Mesenteric fat pad (tissue), 1 donor: ENCODE measurements at regions not wholly inside any gene's neighbourhood (a gene's known extent, or its start where the extent isn't known, plus 50 kb on each side); places are given as distances from the start of the nearest gene placed in this dataset.
"Not testable (repeated sequence)": the region's sequence is repeated elsewhere in the genome, so short reads cannot be mapped to it uniquely, and the experiment has no call there.

Source experiments
- DNase-seq: peaks from one replicate; pipeline ENCODE4 v3.0.0-alpha.2; 2020; ENCODE audit warnings: low spot score
- donor health status: DM: yes; HTN: yes; CAD: no.

DNA sequence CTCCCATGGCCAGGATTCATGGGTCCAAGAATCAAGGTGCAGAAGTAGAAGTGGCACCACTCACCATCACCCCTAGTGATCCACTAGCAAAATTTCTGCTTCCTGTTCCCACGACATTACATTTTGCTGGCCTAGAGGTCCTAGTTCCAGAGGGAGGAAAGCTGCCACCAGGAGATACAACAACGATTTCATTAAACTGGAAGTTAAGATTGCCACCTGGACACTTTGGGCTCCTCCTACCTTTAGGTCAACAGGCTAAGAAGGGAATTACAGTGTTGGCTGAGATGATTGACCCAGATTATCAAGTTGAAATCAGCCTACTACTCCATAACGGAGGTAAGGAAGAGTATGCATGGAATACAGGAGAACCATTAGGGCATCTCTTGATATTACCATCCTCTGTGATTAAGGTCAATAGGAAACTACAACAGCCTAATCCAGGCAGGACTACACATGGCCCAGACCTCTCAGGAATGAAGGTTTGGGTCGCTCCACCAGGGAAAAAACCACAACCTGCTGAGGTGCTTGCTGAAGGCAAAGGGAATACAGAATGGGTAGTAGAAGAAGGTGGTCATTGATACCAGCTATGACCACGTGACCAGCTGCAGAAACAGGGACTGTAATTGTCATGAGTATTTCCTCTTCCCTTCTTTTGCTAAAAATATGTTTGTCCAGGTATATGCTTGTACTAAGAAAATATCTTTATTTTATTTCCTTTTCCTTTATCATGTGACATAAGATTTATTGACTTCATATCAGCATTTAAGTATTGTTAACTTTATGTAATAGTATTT is 208.3 kb upstream of the HES1 start:
- not testable (repeated sequence) for DNase-seq

DNA sequence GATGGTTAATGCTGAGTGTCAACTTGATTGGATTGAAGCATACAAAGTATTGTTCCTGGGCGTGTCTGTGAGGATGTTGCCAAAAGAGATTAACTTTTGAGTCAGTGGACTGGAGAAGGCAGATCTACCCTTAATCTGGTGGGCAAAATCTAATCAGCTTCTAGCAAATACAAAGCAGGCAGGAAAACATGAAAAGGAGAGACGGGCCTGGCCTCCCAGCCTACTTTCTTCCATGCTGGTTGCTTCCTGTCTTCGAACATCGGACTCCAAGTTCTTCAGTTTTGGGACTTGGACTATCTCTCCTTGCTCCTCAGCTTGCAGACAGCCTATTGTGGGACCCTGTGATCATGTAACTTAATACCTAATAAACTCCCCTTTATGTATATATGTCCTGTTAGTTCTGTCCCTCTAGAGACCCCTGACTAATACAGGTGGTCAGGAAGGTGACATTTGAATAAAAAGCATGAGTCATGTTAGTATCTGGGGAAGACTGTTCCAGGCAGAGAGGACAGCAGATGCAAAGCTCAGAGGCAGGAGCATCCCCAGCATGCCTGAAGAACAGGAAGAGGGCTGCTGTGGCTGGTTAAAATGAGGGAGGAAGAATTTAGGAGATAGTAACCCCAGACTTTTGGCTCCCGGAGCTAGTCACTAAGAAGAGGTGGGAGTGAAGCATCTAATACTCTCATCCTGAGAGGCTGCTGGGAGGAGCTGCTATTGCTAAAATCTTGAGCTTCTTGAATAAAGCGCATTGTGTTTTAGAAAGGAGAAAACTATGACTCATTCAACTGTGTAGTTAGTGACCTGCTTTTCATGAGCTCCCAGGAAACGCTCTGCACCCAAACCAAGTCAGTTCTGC is 207.4 kb upstream of the HES1 start:
- no peak for DNase-seq

DNA sequence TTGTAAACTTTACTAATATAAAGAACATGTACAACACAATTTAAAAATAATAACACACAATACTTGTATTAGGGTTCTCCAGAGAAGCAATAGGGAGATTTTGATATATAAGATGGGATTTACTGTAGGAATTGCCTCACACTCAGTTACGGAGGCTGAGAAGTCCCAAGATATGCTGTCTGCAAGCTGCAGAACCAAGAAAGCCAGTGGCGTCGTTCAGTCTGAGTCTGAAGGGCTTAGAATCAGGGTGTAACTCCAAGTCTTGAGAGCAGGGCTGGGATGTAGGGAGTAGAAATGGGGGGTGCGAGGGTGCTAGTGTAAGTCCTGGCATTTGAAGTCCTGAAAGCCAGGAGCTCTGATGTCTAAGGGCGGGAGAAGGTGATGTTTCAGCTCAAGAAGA is 206.6 kb upstream of the HES1 start:
- no peak for DNase-seq

DNA sequence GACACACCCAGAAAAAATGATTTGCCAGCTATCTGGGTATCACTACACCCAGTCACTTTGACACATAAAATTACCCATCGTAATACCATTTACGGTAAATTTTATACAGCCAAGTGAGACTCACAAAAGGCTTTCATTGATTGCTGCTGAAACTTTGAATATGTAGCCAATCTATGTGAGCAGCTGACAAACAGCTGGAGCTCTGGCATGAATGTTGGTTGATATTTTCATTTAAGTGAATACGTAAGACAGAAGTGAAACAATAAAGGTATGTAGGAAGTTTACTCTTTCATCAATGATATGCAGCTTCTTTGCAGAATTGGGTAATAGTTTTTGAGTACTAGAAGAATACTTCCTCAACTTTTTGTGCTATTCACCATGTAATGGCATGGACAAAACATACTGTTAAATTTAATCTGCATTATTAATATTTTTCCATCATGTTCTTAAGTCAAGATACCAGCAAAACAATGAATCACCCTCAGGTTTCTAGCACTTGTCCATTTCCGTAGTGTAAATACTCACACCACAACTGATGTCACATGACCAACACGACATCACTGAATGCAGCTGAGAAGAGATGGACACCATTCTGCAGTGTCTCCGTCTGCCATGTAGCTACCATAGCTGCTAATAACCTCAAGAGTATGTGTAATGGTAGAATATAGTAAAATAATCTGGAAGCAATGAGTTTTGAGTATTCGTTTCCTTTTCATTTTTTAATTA is 205.9 kb upstream of the HES1 start:
- DNase-seq = no peak

DNA sequence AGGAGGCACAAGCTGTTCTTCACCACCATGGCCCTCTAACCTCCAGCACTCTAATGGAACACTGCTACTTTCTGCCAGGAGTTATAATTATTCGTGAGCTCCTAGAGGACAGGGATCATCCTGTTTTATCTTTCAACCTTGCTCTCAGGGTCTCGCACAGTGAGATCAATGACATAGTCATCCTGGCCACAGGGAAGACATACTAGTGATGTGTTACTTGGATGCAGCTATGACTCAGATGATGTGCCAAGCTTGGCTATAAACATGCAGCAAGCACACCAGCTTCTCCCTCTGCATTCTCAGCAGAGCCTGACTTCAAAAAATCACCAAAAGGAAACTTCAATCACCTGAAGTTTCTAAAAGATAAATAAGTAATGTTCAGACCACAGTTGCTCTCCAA is 203.8 kb upstream of the HES1 start:
- DNase-seq = no peak

DNA sequence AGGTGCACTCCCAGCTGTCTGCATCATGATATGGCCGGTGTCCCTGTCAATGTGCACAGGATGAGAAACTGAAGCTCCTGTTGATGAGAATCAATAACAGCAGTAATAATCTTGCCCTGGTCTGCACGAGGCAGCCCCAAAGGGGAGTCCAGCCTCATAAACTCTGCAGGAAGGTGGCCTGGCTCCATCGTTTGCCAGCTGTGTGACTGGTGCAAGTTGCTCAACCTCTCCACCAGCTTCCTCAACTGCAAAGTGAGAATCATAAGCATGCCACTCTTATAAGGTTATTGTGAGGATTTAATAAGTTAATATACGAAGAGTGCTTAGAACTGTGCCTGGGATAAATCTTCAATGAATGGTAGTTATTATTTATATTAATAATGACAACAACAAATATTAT is 203.4 kb upstream of the HES1 start:
- DNase-seq = no peak

DNA sequence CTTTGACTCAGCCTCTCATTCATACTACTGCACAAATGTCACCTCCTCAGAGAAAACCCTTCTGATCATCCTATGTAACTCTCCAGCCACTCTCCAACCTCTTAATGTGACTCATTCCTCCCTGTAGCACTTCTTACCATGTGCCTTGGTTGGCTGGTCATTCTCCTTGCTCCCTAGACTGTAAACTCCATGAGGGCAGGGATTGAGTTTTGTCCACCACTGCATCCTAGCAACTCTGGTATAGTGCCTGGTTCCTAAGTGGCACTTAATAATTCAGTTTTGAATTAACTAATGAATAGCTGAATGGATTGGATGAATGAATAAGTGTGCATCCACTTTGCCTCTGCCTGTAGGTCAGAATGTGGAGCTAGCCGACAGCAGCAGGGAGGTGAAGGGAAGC is 202.5 kb upstream of the HES1 start:
- no peak for DNase-seq

DNA sequence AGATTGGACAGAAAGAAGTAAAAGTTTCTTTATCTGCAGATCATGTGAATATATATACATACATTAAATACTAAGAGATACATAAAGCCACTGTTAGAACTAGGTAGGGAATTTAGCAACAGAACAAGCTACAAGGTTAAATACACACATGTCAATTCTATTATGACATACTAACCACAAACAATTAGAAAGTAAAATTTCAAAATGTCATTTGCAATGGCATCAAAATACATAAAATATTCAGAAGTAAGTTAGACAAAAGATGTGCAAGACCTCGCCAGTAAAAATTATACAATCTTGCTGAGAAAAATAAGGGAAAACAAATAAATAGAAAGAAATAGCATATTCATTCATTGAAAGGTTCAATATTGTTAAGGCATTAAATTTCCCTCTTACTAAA is 200.0 kb upstream of the HES1 start:
- no peak for DNase-seq

DNA sequence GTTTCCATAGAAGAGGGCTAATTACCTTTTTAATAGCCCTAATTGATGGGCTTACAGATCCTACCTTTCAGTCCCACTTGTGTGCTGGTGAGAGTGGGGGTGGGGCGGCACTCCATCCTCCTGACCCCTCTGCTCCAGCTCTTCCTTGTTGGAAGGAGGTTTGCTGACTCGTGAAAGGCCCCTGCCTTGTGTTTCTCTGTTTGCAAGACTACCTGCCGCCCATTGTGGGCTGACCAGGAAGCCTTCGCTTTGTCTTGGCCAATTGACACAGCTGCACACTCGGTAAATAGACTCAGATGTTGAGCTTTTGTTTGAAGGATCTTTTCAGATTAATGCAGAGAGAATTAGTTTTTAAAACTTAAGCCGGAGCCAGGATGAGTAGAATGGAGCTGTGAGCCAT is 197.3 kb upstream of the HES1 start:
- no peak for DNase-seq

DNA sequence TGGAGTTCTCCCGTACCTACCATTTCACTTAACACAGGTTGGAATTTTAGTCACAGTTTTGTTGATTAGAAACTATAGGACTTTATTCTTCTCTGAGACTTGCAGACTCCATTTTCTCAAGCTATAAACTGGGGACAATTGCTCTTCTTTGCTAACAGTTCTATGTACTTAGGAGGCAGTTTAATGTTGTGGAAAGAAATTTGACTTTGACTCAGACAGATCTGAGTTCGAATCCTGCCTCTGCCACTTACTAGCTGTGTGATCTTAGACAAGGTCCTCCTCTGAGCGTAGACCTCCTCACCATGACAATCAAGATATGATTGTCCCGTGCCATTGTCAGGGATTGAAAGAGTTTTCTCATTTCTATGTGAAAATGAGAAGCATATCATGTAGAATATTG is 196.4 kb upstream of the HES1 start:
- no peak for DNase-seq

DNA sequence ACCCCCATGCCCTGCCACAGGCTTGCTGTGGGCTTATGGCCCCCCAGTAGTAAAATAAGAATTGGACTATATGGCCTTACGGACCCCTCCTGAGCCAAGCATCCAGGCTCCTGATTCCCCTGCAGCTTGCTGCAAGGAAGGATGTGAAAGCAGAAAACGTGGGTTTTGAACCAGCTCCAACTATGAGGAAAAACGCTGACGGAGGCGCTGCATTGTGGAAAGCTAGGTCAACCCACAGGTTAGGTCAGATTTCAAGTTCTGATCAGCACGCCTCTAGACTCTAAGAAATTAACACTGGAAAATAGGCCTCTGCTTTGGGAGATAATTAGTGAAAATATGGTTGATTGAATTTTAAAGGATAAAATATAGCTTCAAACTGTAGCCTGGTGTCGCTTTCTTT is 195.4 kb upstream of the HES1 start:
- DNase-seq = no peak

DNA sequence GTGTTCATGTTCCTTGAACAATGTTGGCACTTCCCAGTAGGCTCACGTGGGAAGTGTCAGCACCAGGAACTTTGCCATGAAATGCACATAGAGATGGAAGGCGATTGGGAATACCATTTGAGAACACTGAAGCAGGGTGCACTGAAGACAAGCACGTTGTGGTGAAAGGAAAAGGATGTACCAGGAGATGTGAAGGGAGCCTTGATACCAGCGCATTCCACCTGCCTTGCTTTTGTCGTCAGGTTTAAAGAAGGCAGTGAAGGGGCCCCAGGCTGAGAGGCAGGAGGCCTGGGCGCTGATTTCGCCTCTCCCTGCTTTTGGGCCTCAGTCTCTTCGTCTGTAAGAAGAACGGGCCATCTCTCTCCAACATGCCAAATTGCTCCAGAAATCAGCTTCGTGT is 194.5 kb upstream of the HES1 start:
- DNase-seq = no peak

DNA sequence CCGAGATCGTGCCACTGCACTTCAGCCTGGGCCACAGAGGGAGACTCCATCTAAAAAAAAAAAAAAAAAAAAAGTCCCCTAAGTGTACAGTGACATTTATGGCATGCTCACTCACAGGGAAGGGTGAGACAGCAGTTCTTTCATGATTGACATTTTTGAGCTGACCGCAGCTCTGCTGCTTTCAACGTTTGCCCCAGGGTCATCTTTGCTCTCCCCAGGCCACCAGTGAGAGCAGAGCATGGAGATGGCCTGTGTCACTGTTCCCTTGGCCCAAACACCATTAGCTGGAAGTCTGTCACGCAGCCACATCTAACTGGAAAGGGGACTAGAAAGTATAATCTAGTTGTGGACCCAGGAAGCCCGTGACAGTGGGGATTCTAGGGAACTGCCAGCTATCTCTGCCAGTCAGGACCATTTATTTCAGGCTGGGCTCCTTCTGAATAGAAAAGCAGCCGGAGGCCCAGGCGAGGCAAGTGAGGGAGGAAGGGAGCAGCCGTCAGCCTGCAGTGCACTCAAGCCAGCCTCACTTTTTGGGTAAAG is 193.4 kb upstream of the HES1 start:
- no peak for DNase-seq

DNA sequence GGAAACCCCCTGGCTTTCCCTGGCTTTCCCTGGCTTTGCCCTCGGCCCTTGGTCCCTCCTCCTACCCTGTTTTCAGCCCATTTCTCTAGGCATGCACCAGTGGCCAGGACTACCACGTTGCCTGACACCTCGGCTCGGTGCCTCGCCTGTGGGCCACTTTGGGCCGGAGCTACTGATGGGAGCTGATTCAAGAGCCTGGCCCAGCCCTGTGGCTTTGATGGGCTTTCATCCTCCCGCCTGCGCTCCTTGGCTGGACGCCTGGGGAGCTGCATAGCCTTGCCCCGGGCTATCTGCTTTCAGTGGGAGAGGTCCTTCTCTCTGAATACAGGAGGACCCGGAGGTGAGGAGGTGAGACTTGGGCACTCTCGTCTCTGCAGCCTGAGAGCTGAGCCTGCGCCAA is 192.7 kb upstream of the HES1 start:
- no peak for DNase-seq

DNA sequence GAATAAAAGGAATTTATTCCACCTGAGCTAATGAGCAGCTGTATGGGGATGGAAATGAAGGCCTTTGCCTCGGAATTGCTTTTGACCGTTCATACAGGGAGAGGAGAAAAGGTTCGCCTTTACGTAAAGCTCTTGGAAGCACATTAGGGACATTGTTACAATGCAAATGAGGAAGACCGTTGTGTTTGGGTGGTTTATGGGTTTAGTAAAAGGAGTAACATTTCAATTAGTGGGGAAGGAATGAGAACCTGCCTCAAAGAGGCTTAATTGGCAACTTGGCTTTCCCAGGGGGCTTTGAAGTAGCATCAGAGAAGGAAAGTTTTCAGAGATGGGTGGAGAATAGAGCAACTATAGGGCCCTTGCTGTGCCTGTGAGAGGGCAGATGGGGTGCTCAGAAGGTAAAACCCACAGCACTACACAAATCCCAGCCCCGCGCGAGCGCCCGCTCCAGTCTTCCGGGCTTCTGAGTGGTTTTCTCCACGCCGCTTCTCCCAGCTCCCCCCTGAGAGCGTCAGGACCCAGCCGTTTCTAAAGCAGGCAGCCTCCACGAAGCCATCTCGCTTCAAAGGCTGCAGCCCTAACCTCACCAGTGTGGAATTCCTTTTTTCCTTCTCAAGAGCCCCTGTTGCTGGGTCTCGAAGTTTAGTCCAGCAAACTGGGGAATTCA is 192.0 kb upstream of the HES1 start:
- DNase-seq = no peak

DNA sequence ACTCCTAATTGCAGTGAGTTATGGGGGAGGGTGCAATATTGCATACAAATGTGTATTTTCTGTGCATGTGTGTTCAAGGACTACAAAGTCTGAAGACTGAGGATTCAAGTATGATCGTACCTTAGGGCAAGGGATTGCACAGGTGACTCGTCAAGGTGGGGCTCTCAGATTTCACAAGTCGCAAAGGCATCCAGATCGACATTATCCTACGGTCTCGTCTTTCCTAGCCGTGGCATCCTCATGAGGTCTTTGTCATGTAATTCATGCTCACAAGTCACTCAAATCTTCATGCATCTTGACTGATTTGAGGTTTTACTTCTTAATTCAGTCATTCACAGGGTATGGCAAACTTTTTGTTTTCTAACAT is 191.4 kb upstream of the HES1 start:
- no peak for DNase-seq

DNA sequence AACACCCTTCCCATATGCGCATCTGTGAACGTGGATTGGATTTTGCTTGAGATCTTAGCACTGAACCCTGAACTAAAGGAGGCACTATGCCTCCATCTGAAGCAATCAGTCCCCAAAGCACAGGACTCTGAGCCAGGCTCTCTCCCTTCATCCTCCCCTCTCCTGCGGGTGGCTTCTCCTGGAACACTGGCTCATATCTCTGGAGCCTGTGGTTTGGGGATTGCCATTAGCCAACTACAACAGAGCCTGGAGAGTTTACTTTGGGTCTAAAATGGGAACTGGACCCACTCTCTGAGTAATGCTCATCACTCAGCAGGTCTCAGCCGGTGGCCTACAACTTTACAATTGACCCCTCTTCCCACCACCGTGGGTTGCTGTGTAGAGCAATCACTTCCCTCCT is 190.8 kb upstream of the HES1 start:
- no peak for DNase-seq

DNA sequence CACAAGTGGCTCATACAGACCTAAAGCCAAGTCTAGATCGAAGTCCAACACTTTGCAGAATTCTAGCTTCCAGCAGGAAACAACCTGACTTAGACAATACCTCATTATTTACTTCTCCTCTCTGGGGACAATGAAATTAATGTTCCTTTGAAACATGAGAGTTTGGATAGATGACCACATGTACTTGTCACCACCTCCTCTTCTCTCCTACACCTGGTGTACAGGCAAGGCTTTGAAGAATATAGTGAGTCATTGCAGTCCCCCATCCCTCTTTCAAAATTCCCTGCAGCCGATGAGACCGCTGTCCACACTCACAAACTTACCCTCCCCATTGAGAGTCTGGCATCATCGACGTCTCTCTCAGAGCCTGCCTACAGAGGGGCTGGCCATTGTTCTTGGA is 189.0 kb upstream of the HES1 start:
- no peak for DNase-seq

DNA sequence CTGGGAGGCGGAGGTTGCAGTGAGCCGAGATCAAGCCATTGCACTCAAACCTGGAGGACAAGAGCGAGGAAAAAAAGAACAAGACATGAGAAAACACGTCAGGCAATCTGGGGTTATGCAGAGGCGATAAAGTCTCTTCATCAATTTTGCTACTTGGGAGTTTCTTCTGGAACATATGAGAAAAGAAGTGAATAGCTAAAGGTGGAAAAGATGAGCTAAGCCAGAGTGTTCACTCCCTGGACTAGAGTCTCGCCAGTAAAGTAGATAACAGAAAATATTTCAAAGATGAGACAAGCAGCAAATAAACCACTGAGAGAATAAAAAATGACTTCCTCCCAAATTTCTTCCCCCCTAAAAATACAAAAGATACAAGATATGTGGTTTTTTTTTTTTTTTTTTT is 188.4 kb upstream of the HES1 start:
- DNase-seq = no peak

DNA sequence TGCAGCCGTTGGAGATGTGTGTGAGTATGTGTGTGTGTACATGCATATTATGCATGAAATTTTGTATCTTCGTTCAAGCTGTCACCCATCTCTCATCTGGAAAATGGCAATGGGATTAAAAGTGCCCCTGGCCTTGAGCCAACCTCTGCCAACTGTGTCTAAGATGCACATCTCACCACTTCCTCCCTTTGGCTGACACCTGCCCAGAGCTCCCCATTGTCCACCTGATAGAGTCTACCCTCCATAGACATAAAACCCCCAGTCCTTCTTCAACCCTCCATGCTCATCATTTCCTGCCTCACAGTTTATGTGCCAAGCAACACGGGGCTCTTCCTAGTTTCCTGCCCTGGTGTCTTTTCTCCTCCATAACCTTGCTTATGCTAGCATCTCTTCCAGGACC is 187.5 kb upstream of the HES1 start:
- DNase-seq = no peak

DNA sequence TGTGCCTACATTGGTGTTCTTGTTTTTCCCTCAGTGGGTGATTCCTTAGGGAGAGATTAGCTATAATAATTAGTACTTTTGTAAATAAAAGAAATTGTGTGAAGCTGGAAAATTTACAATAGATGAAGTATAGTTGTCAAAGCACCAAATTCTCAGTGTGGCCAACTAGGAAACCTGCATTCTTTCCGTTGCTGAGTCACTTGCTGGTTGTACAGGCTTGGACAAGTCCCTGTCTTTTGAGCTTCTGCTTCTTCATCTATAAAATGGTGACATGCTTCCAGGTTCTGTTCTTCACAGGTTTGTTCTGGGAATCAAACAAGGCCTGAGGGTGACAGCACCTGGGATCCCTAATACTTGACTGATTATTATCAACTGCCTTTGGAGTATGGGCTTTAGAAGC is 184.1 kb upstream of the HES1 start:
- no peak for DNase-seq
